ENCODE measurements at regions not wholly inside any gene's neighbourhood (a gene's known extent, or its start where the extent isn't known, plus 50 kb on each side); places are given as distances from the start of the nearest gene placed in this dataset.

DNA sequence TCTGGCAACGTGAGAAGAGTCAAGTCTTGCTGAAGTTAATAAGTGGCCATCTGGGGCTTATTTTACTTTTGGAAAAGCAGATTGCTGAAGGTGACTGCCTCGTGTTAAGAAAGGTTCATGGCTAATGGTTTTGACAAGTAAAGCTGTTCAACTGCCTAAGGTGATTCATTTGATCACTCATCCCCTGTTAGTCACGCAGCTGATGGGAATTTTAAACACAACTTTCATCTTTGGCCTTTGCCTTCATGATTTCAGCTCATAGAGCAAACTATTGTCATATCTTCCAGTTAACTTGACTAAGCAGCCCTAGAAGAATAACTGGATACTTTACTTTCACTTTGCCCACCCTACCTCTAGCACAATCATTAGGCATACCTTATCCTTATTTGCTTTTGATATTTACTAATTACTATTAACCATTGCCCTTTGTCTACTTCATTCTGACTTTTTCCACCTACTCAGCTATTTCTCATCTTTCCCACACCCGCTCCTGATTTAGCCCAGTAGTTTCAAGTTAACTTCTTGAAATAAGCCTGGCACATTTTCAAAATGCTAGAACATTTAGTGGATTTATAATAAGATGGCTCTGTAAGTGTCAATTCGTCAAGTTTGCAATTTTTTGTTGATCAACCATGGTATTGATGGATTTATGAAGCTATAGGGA, 170.6 kb upstream of the S100G start:
- no peak for TF ChIP-seq POLR2A (IDR thresholded peaks at IDR 0.05)
- no peak for TF ChIP-seq CTCF (IDR thresholded peaks at IDR 0.05)
- DNase-seq: no peak
- 32 to 42% methylated on average over 5 of the region's 5 CpGs for WGBS, 2 donors
- no peak overlapping the region for H3K27ac ChIP-seq
- no peak overlapping the region for H3K4me3 ChIP-seq
- H3K27me3 ChIP-seq: no peaks in the 10 kb centered on the region
- intact Hi-C loops (cut with DNase I): no loop called here
- no peaks in the 10 kb centered on the region for H3K9me3 ChIP-seq
- H3K4me1 ChIP-seq: peaks cover 0 to 17% (median 0%) of the 10 kb centered on the region in 3 donors
- H3K36me3 ChIP-seq: no peaks in the 10 kb centered on the region

DNA sequence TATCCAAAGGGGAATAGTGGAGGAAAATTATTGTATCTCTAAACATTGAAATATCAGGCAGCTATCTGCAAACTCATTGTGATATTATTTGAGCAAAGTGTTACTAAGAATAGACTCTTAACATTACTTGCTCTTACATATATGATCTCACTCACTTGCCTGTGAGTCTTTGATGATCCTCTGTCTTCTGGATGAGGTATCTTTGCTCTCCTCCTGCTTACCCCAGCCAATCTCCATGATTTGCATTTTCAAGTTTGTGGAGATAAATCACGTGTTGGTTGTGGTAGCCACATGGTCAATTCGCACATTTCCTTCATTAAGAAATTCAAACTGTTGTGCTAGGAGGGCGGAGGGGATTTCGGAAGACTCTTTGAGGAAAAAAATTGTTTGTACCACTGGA, 169.9 kb upstream of the S100G start:
- no peak for DNase-seq
- intact Hi-C loops (cut with DNase I): no loop called here
- Histone ChIP-seq H3K27me3 (no peaks in the 10 kb centered on the region), H3K27ac (no peak overlapping the region), H3K4me3 (no peak overlapping the region), H3K9me3 (no peaks in the 10 kb centered on the region), H3K36me3 (no peaks in the 10 kb centered on the region), H3K4me1 (peaks cover 0 to 17% (median 0%) of the 10 kb centered on the region in 3 donors)
- 80 to 90% methylated on average over 4 of the region's 4 CpGs for WGBS, 2 donors
- TF ChIP-seq POLR2A (IDR thresholded peaks at IDR 0.05) (no peak), CTCF (IDR thresholded peaks at IDR 0.05) (no peak)

GRCh38 chrX:16484338-16484737, 165.6 kb upstream of the S100G start:
- Histone ChIP-seq H3K36me3 (no peaks in the 10 kb centered on the region), H3K4me1 (peaks cover 0 to 16% (median 0%) of the 10 kb centered on the region in 3 donors), H3K27ac (peak overlapping the region in 1 of 4 donors; percentile 57), H3K27me3 (no peaks in the 10 kb centered on the region), H3K9me3 (no peaks in the 10 kb centered on the region), H3K4me3 (no peak overlapping the region)
- no peak for DNase-seq
- intact Hi-C loops (cut with DNase I): no loop called here
- TF ChIP-seq POLR2A (IDR thresholded peaks at IDR 0.05) (no peak), CTCF (IDR thresholded peaks at IDR 0.05) (no peak)

GRCh38 chrX:16487620-16488385, 162.2 kb upstream of the S100G start:
- DNase-seq: no peak
- intact Hi-C loops (cut with DNase I): no loop called here

More at GRCh38 chrX:16487620-16488385, 162.2 kb upstream of the S100G start:
- Histone ChIP-seq H3K9me3 (no peaks in the 10 kb centered on the region), H3K36me3 (no peaks in the 10 kb centered on the region), H3K27ac (no peak overlapping the region), H3K27me3 (no peaks in the 10 kb centered on the region), H3K4me1 (peaks cover 0 to 10% (median 0%) of the 10 kb centered on the region in 3 donors), H3K4me3 (no peak overlapping the region)
- TF ChIP-seq POLR2A (IDR thresholded peaks at IDR 0.05): no peak
- no peak for TF ChIP-seq CTCF (IDR thresholded peaks at IDR 0.05)
- WGBS, 2 donors: 76 to 88% methylated on average over 1 to 2 of the region's 2 CpGs

All from esophagus squamous epithelium (tissue), 5 donors.